DOHH2 (cell line): ENCODE measurements at regions not wholly inside any gene's neighbourhood (a gene's known extent, or its start where the extent isn't known, plus 50 kb on each side); places are given as distances from the start of the nearest gene placed in this dataset.

Source experiments
- EZH2phosphoT487 ChIP-seq: fragments of 200-600 bp; sonication (generic); IDR thresholded peaks from 2 replicates; pipeline ENCODE4 v1.6.1; 2017; ENCODE audit warnings: borderline replicate concordance, mild to moderate bottlenecking, antibody characterized with exemption, low read length, moderate library complexity, mixed read lengths
- TF ChIP-seq, protein P1 (sequence below): fragments of 200-600 bp; sonication (generic); IDR thresholded peaks from one replicate; pipeline ENCODE4 v1.5.1; 2014; ENCODE audit warnings: antibody characterized with exemption, mild to moderate bottlenecking, low read depth, low read length; ENCODE audit not compliant: poor library complexity, severe bottlenecking

DNA sequence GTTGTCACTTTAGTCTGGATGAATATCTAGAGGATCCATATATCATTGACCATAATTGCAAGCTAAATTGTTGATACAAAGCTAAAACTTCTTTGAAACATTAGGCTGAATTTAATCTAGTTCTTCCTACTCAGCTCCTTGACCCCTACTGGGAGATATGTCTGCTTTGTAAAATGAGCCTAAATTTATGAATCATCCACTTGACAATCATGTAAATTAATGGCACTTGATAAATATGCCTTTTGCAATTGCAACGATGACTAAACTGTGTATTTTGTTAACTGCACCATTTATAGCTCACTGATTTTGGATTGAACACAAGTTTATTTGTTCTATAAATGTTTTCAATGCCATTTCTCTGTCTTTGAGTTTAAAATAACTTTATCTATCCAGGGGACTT lies 1616.5 kb upstream of the FLRT2 start:
- TF ChIP-seq, protein P1, sequence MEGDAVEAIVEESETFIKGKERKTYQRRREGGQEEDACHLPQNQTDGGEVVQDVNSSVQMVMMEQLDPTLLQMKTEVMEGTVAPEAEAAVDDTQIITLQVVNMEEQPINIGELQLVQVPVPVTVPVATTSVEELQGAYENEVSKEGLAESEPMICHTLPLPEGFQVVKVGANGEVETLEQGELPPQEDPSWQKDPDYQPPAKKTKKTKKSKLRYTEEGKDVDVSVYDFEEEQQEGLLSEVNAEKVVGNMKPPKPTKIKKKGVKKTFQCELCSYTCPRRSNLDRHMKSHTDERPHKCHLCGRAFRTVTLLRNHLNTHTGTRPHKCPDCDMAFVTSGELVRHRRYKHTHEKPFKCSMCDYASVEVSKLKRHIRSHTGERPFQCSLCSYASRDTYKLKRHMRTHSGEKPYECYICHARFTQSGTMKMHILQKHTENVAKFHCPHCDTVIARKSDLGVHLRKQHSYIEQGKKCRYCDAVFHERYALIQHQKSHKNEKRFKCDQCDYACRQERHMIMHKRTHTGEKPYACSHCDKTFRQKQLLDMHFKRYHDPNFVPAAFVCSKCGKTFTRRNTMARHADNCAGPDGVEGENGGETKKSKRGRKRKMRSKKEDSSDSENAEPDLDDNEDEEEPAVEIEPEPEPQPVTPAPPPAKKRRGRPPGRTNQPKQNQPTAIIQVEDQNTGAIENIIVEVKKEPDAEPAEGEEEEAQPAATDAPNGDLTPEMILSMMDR, result no peak
- TF ChIP-seq EZH2phosphoT487, result no peak
